ENCODE measurements at regions not wholly inside any gene's neighbourhood (a gene's known extent, or its start where the extent isn't known, plus 50 kb on each side); places are given as distances from the start of the nearest gene placed in this dataset.

DNA sequence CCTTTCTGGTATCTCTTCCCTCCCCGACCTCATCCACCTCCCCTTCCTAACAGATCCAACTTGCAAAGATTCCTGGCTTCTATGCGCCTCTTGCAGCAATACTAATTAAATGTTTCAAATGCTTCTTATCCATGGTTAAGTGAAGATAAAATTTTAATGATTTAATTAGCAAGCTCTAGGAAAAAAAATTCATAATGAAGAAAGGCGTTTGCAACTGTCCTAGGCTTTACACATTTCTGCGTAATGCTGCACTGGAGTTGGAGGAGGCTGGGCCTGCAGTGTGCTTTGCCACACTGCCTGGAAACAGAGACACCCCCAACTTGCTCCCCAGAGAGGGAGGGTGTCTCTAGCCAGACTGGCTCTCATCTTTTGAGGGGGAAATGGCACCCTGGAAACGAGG is 123.9 kb upstream of the CARD11 start:
- TF ChIP-seq POLR2A (IDR thresholded peaks at IDR 0.05; ENCODE audit: low read depth, low read length) (no peak), POU2F2 (IDR thresholded peaks at IDR 0.05; ENCODE audit: low read depth, low read length) (no peak), POLR2AphosphoS5 (IDR thresholded peaks at IDR 0.05; ENCODE audit: low read depth, low read length) (no peak), SPI1 (IDR thresholded peaks at IDR 0.05; ENCODE audit: low read depth, low read length) (no peak), TAF1 (IDR thresholded peaks at IDR 0.05; ENCODE audit: low read depth, low read length) (no peak)
